ENCODE measurements at regions not wholly inside any gene's neighbourhood (a gene's known extent, or its start where the extent isn't known, plus 50 kb on each side); places are given as distances from the start of the nearest gene placed in this dataset.

GRCh38 chr7:85940798-85941197, 702.9 kb upstream of the GRM3 start:
- TF ChIP-seq CTCF (IDR thresholded peaks at IDR 0.05) (no peak), POLR2AphosphoS5 (IDR thresholded peaks at IDR 0.05) (no peak), POLR2A (IDR thresholded peaks at IDR 0.05) (no peak), EP300 (IDR thresholded peaks at IDR 0.05) (no peak)
